CD4-positive, alpha-beta T cell (primary cell): ENCODE measurements at regions not wholly inside any gene's neighbourhood (a gene's known extent, or its start where the extent isn't known, plus 50 kb on each side); places are given as distances from the start of the nearest gene placed in this dataset.

Source experiments
- ATAC-seq: fragments of 200-7000 bp; cut with Tn5 transposase; one replicate; pipeline ENCODE4 v1.10.0; 2022; ENCODE audit warnings: mild to moderate bottlenecking; ENCODE audit not compliant: poor library complexity
- CTCF ChIA-PET: fragments of 350-600 bp; sonication (Branson Sonifier 250); formaldehyde crosslinking; loops from one replicate; lab custom pipeline; 2021; ENCODE audit warnings: antibody characterized with exemption, inconsistent platforms; lab: Charles Lee
- POLR2A ChIA-PET: fragments of 350-600 bp; sonication (Branson Sonifier 250); formaldehyde crosslinking; loops from one replicate; lab custom pipeline; 2021; ENCODE audit warnings: antibody characterized with exemption, inconsistent platforms; lab: Charles Lee
- DNase-seq, 14 experiments: peaks; one replicate each; pipeline ENCODE4 v3.0.0-alpha.2; 2013 to 2020; ENCODE audit warnings: mixed read lengths in 2 of 14
- H3K27ac ChIP-seq, 2 donors: one replicate each; pipeline versions ENCODE4 v1.5.1 to v1.7.0; 2013; ENCODE audit warnings: low read length in 2 of 2, low read depth in 1 of 2, mild to moderate bottlenecking in 1 of 2
- H3K27me3 ChIP-seq, 2 experiments: 1 replicate in 1 of 2; 2 replicates in 1 of 2; pipeline versions ENCODE4 v1.6.1 to v1.7.0; 2013; ENCODE audit warnings: low read length in 2 of 2, control low read depth in 1 of 2, mild to moderate bottlenecking in 1 of 2, moderate library complexity in 1 of 2; ENCODE audit not compliant: insufficient read depth in 2 of 2, control insufficient read depth in 1 of 2
- H3K36me3 ChIP-seq: one replicate; pipeline ENCODE4 v1.6.1; 2013; ENCODE audit warnings: low read length, control low read depth; ENCODE audit not compliant: insufficient read depth
- H3K4me1 ChIP-seq: one replicate; pipeline ENCODE4 v1.6.1; 2013; ENCODE audit warnings: low read length, control low read depth; ENCODE audit not compliant: insufficient read depth
- H3K4me3 ChIP-seq: one replicate; pipeline ENCODE4 v1.5.1; 2013; ENCODE audit warnings: mild to moderate bottlenecking, low read length, moderate library complexity
- H3K9me3 ChIP-seq, 2 experiments: 1 replicate in 1 of 2; 2 replicates in 1 of 2; pipeline versions ENCODE4 v1.6.1 to v1.7.0; 2013; ENCODE audit warnings: low read length in 2 of 2, mild to moderate bottlenecking in 2 of 2, control low read depth in 1 of 2, moderate library complexity in 1 of 2; ENCODE audit not compliant: control insufficient read depth in 1 of 2, insufficient read depth in 1 of 2
- H3K27ac Mint-ChIP-seq: one replicate; pipeline ENCODE4 v1.8.0; 2020; ENCODE audit warnings: mixed read lengths
- H3K27me3 Mint-ChIP-seq: one replicate; pipeline ENCODE4 v1.8.0; 2021; ENCODE audit warnings: mixed read lengths
- H3K36me3 Mint-ChIP-seq: one replicate; pipeline ENCODE4 v1.8.0; 2021; ENCODE audit warnings: low read depth, mixed read lengths
- H3K4me1 Mint-ChIP-seq: one replicate; pipeline ENCODE4 v1.8.0; 2021; ENCODE audit warnings: low read depth, mixed read lengths
- H3K4me3 Mint-ChIP-seq: one replicate; pipeline ENCODE4 v1.8.0; 2020; ENCODE audit warnings: mild to moderate bottlenecking, mixed read lengths
- H3K9me3 Mint-ChIP-seq: one replicate; pipeline ENCODE4 v1.8.0; 2020; ENCODE audit warnings: mixed read lengths
- CTCF ChIP-seq: fragments of 200-600 bp; IDR thresholded peaks from one replicate; pipeline ENCODE4 v1.8.0; 2022; ENCODE audit warnings: antibody characterized with exemption, mild to moderate bottlenecking
- intact Hi-C, 2 experiments: fragments of 100-400 bp; cut with DNase I in 1 of 2; cut with micrococcal nuclease in 1 of 2; formaldehyde crosslinking; loops; one replicate each; pipeline versions ENCODE4 v1.15.1 to v1.9.0; 2023 to 2025; cut with DNase I, micrococcal nuclease

- Histone ChIP-seq H3K27ac (no peak overlapping the region), H3K36me3 (no peaks in the 10 kb centered on the region), H3K4me3 (no peak overlapping the region), H3K9me3 (peaks cover 0 to 17% of the 10 kb centered on the region in 2 experiments), H3K27me3 (no peaks in the 10 kb centered on the region), H3K4me1 (no peaks in the 10 kb centered on the region)
- DNase-seq (no peak), ATAC-seq (no peak)
- Mint-ChIP-seq H3K27me3 (no peaks in the 10 kb centered on the region), H3K9me3 (no peaks in the 10 kb centered on the region), H3K4me1 (no peaks in the 10 kb centered on the region), H3K4me3 (no peak overlapping the region), H3K27ac (no peak overlapping the region), H3K36me3 (no peaks in the 10 kb centered on the region)
- intact Hi-C loops: no loop called here
- no peak for TF ChIP-seq CTCF
- ChIA-PET POLR2A (no interaction called here), CTCF (no interaction called here)
These were observed 78.1 kb upstream of the TTC34 start for GRCh38 chr1:2879591-2879990.

GRCh38 chr1:2880086-2880485, 78.6 kb upstream of the TTC34 start:
- Histone ChIP-seq H3K4me3 (no peak overlapping the region), H3K9me3 (peaks cover 0 to 15% of the 10 kb centered on the region in 2 experiments), H3K4me1 (no peaks in the 10 kb centered on the region), H3K27ac (no peak overlapping the region), H3K27me3 (no peaks in the 10 kb centered on the region), H3K36me3 (no peaks in the 10 kb centered on the region)
- Mint-ChIP-seq H3K9me3 (no peaks in the 10 kb centered on the region), H3K36me3 (no peaks in the 10 kb centered on the region), H3K4me1 (no peaks in the 10 kb centered on the region), H3K27ac (no peak overlapping the region), H3K4me3 (no peak overlapping the region), H3K27me3 (no peaks in the 10 kb centered on the region)
- no peak for DNase-seq
- TF ChIP-seq CTCF: no peak
- intact Hi-C loops: no loop called here
- ATAC-seq: no peak
- ChIA-PET POLR2A (no interaction called here), CTCF (no interaction called here)

- no peak overlapping the region for H3K4me3 Mint-ChIP-seq
- ChIA-PET CTCF (no interaction called here), POLR2A (no interaction called here)
- H3K27me3 Mint-ChIP-seq: no peaks in the 10 kb centered on the region
- Histone ChIP-seq H3K27ac (no peak overlapping the region), H3K4me3 (no peak overlapping the region), H3K9me3 (peaks cover 0 to 15% of the 10 kb centered on the region in 2 experiments), H3K4me1 (no peaks in the 10 kb centered on the region), H3K36me3 (no peaks in the 10 kb centered on the region), H3K27me3 (peaks cover 0 to 2% of the 10 kb centered on the region in 2 experiments)
- intact Hi-C loops: no loop called here
- no peaks in the 10 kb centered on the region for H3K4me1 Mint-ChIP-seq
- ATAC-seq: no peak
- DNase-seq: no peak
- H3K27ac Mint-ChIP-seq: no peak overlapping the region
- H3K36me3 Mint-ChIP-seq: no peaks in the 10 kb centered on the region
- no peak for TF ChIP-seq CTCF
- no peaks in the 10 kb centered on the region for H3K9me3 Mint-ChIP-seq
These were observed 79.4 kb upstream of the TTC34 start for GRCh38 chr1:2880812-2881295.
